ENCODE measurements at regions not wholly inside any gene's neighbourhood (a gene's known extent, or its start where the extent isn't known, plus 50 kb on each side); places are given as distances from the start of the nearest gene placed in this dataset.

GRCh38 chr20:41784209-41784958, 166.2 kb upstream of the CHD6 start:
- TF ChIP-seq CTCF (IDR thresholded peaks at IDR 0.05) = no peak
- H3K9me3 ChIP-seq = no peaks in the 10 kb centered on the region
- intact Hi-C loops (cut with DNase I) = no loop called here
- H3K27ac ChIP-seq = no peak overlapping the region
- H3K4me1 ChIP-seq = no peaks in the 10 kb centered on the region
- H3K27me3 ChIP-seq = no peaks in the 10 kb centered on the region
- no peak for DNase-seq
- no peaks in the 10 kb centered on the region for H3K36me3 ChIP-seq
- no peak overlapping the region for H3K4me3 ChIP-seq
- H3K9ac ChIP-seq (ENCODE audit: low read depth in 2 of 2, low read length in 2 of 2) = no peak overlapping the region

DNA sequence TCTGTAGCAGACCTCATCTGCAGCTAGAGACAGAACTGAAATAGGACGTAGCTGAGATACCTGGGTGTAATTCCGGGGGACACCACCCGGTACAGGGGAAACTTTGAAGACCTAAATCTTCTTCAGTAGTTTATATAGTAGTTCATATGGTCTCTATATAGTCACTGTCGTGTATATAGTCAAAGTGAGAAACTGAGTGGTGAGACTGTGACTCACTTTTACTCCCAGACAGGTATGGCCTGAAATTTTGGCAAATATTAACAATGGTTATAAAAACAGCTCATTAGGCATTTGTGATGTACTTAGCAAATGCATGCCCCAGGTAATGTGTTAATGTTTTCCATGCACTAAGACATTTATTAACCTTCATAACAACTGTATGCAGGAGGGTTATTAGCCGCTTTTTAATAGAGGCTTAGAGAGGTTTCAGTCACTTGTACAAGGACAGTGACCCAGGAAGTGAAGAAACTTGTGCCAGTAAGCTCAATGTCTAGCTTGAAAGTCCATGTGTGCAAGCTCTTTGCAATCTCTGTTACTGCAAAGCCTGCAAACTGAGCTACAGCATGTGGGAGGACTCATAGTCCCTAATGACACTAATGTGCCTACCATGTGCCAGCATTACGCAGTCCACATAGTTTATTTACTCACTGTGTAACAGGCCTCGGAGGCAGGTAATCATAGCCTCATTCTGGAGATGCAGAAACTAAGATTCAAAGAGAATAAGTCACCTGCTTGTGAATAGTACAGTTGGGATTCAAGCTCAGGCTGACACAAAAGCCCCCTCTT, 165.4 kb upstream of the CHD6 start:
- Histone ChIP-seq H3K9me3 (no peaks in the 10 kb centered on the region), H3K4me3 (no peak overlapping the region), H3K27me3 (no peaks in the 10 kb centered on the region), H3K4me1 (no peaks in the 10 kb centered on the region), H3K36me3 (no peaks in the 10 kb centered on the region), H3K27ac (no peak overlapping the region), H3K9ac (ENCODE audit: low read depth in 2 of 2, low read length in 2 of 2) (no peak overlapping the region)
- TF ChIP-seq CTCF (IDR thresholded peaks at IDR 0.05) = no peak
- intact Hi-C loops (cut with DNase I) = no loop called here
- no peak for DNase-seq

GRCh38 chr20:41782730-41783406, 164.7 kb upstream of the CHD6 start:
- no peak for DNase-seq
- no peak for TF ChIP-seq CTCF (IDR thresholded peaks at IDR 0.05)
- H3K4me1 ChIP-seq = no peaks in the 10 kb centered on the region
- no peak overlapping the region for H3K27ac ChIP-seq
- H3K9ac ChIP-seq (ENCODE audit: low read depth in 2 of 2, low read length in 2 of 2) = no peak overlapping the region
- no peaks in the 10 kb centered on the region for H3K27me3 ChIP-seq
- H3K4me3 ChIP-seq = no peak overlapping the region
- H3K36me3 ChIP-seq = no peaks in the 10 kb centered on the region
- no peaks in the 10 kb centered on the region for H3K9me3 ChIP-seq
- intact Hi-C loops (cut with DNase I) = no loop called here

DNA sequence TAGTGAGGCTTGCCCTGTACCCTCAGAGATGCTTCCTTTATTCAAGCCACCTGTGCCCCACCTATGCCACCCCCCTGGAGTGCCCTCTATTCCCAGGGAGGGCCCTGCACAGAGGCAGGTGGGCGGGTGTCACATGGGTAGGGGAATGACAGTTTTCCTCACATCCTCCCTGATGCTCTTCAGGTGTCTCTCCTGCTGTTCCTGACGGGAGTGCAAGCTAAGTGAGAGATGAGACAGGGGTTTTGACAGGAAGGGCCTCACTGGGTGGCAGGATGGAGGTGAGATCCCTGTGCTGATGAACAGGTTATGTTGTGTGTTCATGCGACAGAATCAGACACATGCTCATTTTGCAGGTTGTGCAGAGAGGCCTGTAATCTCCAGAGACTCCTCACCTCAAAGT, 164.1 kb upstream of the CHD6 start:
- no peak for TF ChIP-seq CTCF (IDR thresholded peaks at IDR 0.05)
- Histone ChIP-seq H3K27ac (no peak overlapping the region), H3K4me3 (no peak overlapping the region), H3K27me3 (no peaks in the 10 kb centered on the region), H3K36me3 (no peaks in the 10 kb centered on the region), H3K9ac (ENCODE audit: low read depth in 2 of 2, low read length in 2 of 2) (no peak overlapping the region), H3K9me3 (no peaks in the 10 kb centered on the region), H3K4me1 (no peaks in the 10 kb centered on the region)
- intact Hi-C loops (cut with DNase I) = no loop called here
- no peak for DNase-seq

GRCh38 chr20:41776421-41776820, 158.2 kb upstream of the CHD6 start:
- TF ChIP-seq CTCF (IDR thresholded peaks at IDR 0.05) = no peak
- H3K36me3 ChIP-seq = no peaks in the 10 kb centered on the region
- no peaks in the 10 kb centered on the region for H3K9me3 ChIP-seq
- no peak overlapping the region for H3K27ac ChIP-seq
- intact Hi-C loops (cut with DNase I) = no loop called here
- H3K9ac ChIP-seq (ENCODE audit: low read depth in 2 of 2, low read length in 2 of 2) = no peak overlapping the region
- H3K4me3 ChIP-seq = no peak overlapping the region
- H3K27me3 ChIP-seq = no peaks in the 10 kb centered on the region
- no peak for DNase-seq
- no peaks in the 10 kb centered on the region for H3K4me1 ChIP-seq

Measured in colonic mucosa (tissue), 4 donors.